NB4 (cell line): ENCODE measurements at regions not wholly inside any gene's neighbourhood (a gene's known extent, or its start where the extent isn't known, plus 50 kb on each side); places are given as distances from the start of the nearest gene placed in this dataset.

Experiments
- CTCF ChIP-seq: IDR thresholded peaks from one replicate; pipeline ENCODE4 v1.5.1; 2012; ENCODE audit warnings: low read depth, low read length
- MAX ChIP-seq: IDR thresholded peaks from 2 replicates; pipeline ENCODE4 v1.6.1; 2011; ENCODE audit warnings: low read depth, low read length
- MYC ChIP-seq: IDR thresholded peaks from 2 replicates; pipeline ENCODE4 v1.6.1; 2011; ENCODE audit warnings: low read depth, low read length
- POLR2A ChIP-seq: IDR thresholded peaks from 2 replicates; pipeline ENCODE4 v1.6.1; 2011; ENCODE audit warnings: mild to moderate bottlenecking; ENCODE audit not compliant: insufficient read length; ENCODE audit errors: extremely low read depth

GRCh38 chr10:78921895-78922294 lies 146.9 kb upstream of the ZMIZ1 start:
- no peak for TF ChIP-seq POLR2A
- TF ChIP-seq CTCF: no peak
- TF ChIP-seq MAX: no peak
- no peak for TF ChIP-seq MYC
